H1 (cell line): ENCODE measurements at regions not wholly inside any gene's neighbourhood (a gene's known extent, or its start where the extent isn't known, plus 50 kb on each side); places are given as distances from the start of the nearest gene placed in this dataset.

Source experiments
- CTCF ChIA-PET: fragments of 300-600 bp; sonication (Branson Sonifier 250); formaldehyde crosslinking; loops from one replicate; lab custom pipeline; 2021; ENCODE audit not compliant: partially characterized antibody; lab: Charles Lee
- POLR2A ChIA-PET: fragments of 300-600 bp; sonication (Branson Sonifier 250); formaldehyde crosslinking; loops from one replicate; lab custom pipeline; 2021; ENCODE audit warnings: inconsistent platforms; ENCODE audit not compliant: partially characterized antibody; lab: Charles Lee
- DNase-seq, 2 experiments: peaks; one replicate each; pipeline versions ENCODE4 v3.0.0 to v3.0.0-alpha.2; 2010 to 2022; ENCODE audit warnings: low spot score in 2 of 2, low read depth in 1 of 2, mixed read lengths in 1 of 2
- FAIRE-seq: peaks from 2 replicates; lab custom pipeline; 2011; peaks lifted over from hg19 to GRCh38; lab: Jason Lieb, UNC
- H2AFZ ChIP-seq: 2 replicates; pipeline ENCODE4 v1.8.1; 2012; ENCODE audit warnings: low read length, inconsistent platforms
- H2AK5ac ChIP-seq: 2 replicates; pipeline ENCODE4 v1.6.1; 2013; ENCODE audit warnings: low read depth, low read length
- H2BK120ac ChIP-seq: replicated peaks from 2 replicates; pipeline ENCODE3; 2013; ENCODE audit warnings: low read depth, low read length, inconsistent platforms
- H2BK12ac ChIP-seq: 2 replicates; pipeline ENCODE4 v1.6.1; 2013; ENCODE audit warnings: low read depth, low read length
- H2BK15ac ChIP-seq: 2 replicates; pipeline ENCODE4 v1.6.1; 2013; ENCODE audit warnings: low read length
- H2BK20ac ChIP-seq: 2 replicates; pipeline ENCODE4 v1.6.1; 2013; ENCODE audit warnings: low read length
- H2BK5ac ChIP-seq: 2 replicates; pipeline ENCODE4 v1.6.1; 2013; ENCODE audit warnings: low read depth, low read length
- H3K14ac ChIP-seq: 2 replicates; pipeline ENCODE4 v1.6.1; 2013; ENCODE audit warnings: inconsistent platforms; ENCODE audit not compliant: insufficient read length
- H3K18ac ChIP-seq: 2 replicates; pipeline ENCODE4 v1.6.1; 2013; ENCODE audit warnings: low read length; ENCODE audit errors: extremely low read depth
- H3K23ac ChIP-seq: 2 replicates; pipeline ENCODE4 v1.6.1; 2013; ENCODE audit warnings: inconsistent platforms; ENCODE audit not compliant: insufficient read length
- H3K23me2 ChIP-seq: 2 replicates; pipeline ENCODE4 v1.6.1; 2013; ENCODE audit warnings: low read depth, low read length
- H3K27ac ChIP-seq: 2 replicates; pipeline ENCODE4 v1.6.1; 2011; ENCODE audit warnings: low read depth, low read length, inconsistent platforms
- H3K27me3 ChIP-seq, 4 experiments: replicated peaks in 1 of 4; 1 replicate in 1 of 4; 2 replicates in 3 of 4; pipeline versions ENCODE4 v1.6.1 to v1.8.1; 2011 to 2013; ENCODE audit warnings: low read length in 3 of 4, mild to moderate bottlenecking in 3 of 4, inconsistent platforms in 2 of 4, mixed read lengths in 2 of 4, moderate library complexity in 1 of 4; ENCODE audit not compliant: control insufficient read depth in 3 of 4, insufficient read depth in 3 of 4; ENCODE audit errors: extremely low read depth in 1 of 4
- H3K36me3 ChIP-seq, 4 experiments: 2 replicates each; pipeline versions ENCODE4 v1.6.1 to v1.8.1; 2011 to 2013; ENCODE audit warnings: mild to moderate bottlenecking in 4 of 4, low read length in 3 of 4, moderate library complexity in 2 of 4, control low read depth in 1 of 4, inconsistent platforms in 1 of 4; ENCODE audit not compliant: insufficient read depth in 4 of 4, control insufficient read depth in 2 of 4
- H3K4ac ChIP-seq: replicated peaks from 2 replicates; pipeline ENCODE3; 2013; ENCODE audit warnings: low read length, low read depth, mixed read lengths, inconsistent platforms; ENCODE audit not compliant: insufficient read length
- H3K4me1 ChIP-seq, 4 experiments: replicated peaks in 1 of 4; 1 replicate in 1 of 4; 2 replicates in 3 of 4; pipeline versions ENCODE4 v1.6.1 to v1.8.1; 2011 to 2013; ENCODE audit warnings: low read length in 3 of 4, inconsistent platforms in 2 of 4, mixed read lengths in 1 of 4; ENCODE audit not compliant: insufficient read depth in 4 of 4, control insufficient read depth in 3 of 4
- H3K4me2 ChIP-seq, 2 experiments: 2 replicates each; pipeline versions ENCODE4 v1.6.1 to v1.8.1; 2011 to 2013; ENCODE audit warnings: low read depth in 2 of 2, low read length in 2 of 2, control low read depth in 1 of 2, inconsistent platforms in 1 of 2, mild to moderate bottlenecking in 1 of 2; ENCODE audit not compliant: insufficient read depth in 1 of 2
- H3K4me3 ChIP-seq, 4 experiments: fragments of 200-600, 300-600 bp in 1 of 4; sonication (generic), shearing (Covaris generic), sonication (Bioruptor Twin) in 1 of 4; 2 replicates each; pipeline versions ENCODE4 v1.5.1 to v1.8.1; 2011 to 2016; ENCODE audit warnings: low read length in 4 of 4, low read depth in 3 of 4, control low read depth in 2 of 4, inconsistent platforms in 2 of 4, mild to moderate bottlenecking in 2 of 4, mixed read lengths in 1 of 4, moderate library complexity in 1 of 4; ENCODE audit not compliant: insufficient read depth in 2 of 4; ENCODE audit errors: extremely low read depth in 1 of 4
- H3K56ac ChIP-seq: replicated peaks from 2 replicates; pipeline ENCODE3; 2013; ENCODE audit warnings: low read depth, mild to moderate bottlenecking, mixed read lengths, low read length, inconsistent platforms; ENCODE audit not compliant: insufficient read length
- H3K79me1 ChIP-seq: 2 replicates; pipeline ENCODE4 v1.6.1; 2013; ENCODE audit warnings: low read depth, low read length, control low read depth
- H3K79me2 ChIP-seq, 2 experiments: 2 replicates each; pipeline versions ENCODE4 v1.6.1 to v1.8.1; 2012 to 2013; ENCODE audit warnings: low read length in 2 of 2, mild to moderate bottlenecking in 2 of 2, inconsistent platforms in 1 of 2; ENCODE audit not compliant: insufficient read depth in 2 of 2, control insufficient read depth in 1 of 2
- H3K9ac ChIP-seq, 4 experiments: replicated peaks in 1 of 4; 1 replicate in 1 of 4; 2 replicates in 3 of 4; pipeline versions ENCODE4 v1.6.1 to v1.8.1; 2011 to 2013; ENCODE audit warnings: low read depth in 3 of 4, low read length in 3 of 4, control low read depth in 2 of 4, mild to moderate bottlenecking in 2 of 4, moderate library complexity in 2 of 4, inconsistent platforms in 1 of 4; ENCODE audit errors: extremely low read depth in 1 of 4
- H3K9me3 ChIP-seq, 2 experiments: 2 replicates each; pipeline versions ENCODE4 v1.6.1 to v1.8.1; 2012 to 2013; ENCODE audit warnings: mild to moderate bottlenecking in 2 of 2, moderate library complexity in 2 of 2, control low read depth in 1 of 2, inconsistent platforms in 1 of 2, low read depth in 1 of 2, low read length in 1 of 2, mixed read lengths in 1 of 2; ENCODE audit not compliant: insufficient read depth in 2 of 2
- H4K20me1 ChIP-seq, 2 experiments: replicated peaks in 1 of 2; 2 replicates each; pipeline versions ENCODE3 to v1.8.1; 2011 to 2013; ENCODE audit warnings: inconsistent platforms in 2 of 2, low read length in 2 of 2, mild to moderate bottlenecking in 1 of 2; ENCODE audit not compliant: insufficient read depth in 2 of 2, control insufficient read depth in 1 of 2
- H4K5ac ChIP-seq: 2 replicates; pipeline ENCODE4 v1.6.1; 2013; ENCODE audit warnings: low read length, low read depth, mixed read lengths, inconsistent platforms; ENCODE audit not compliant: insufficient read length
- H4K8ac ChIP-seq: 2 replicates; pipeline ENCODE4 v1.8.0; 2013; ENCODE audit warnings: mild to moderate bottlenecking, moderate library complexity, low read length, inconsistent platforms; ENCODE audit not compliant: insufficient read depth; ENCODE audit errors: extremely low read depth
- H4K91ac ChIP-seq: replicated peaks from 2 replicates; pipeline ENCODE3; 2013; ENCODE audit warnings: low read length, mixed read lengths, inconsistent platforms; ENCODE audit not compliant: insufficient read length
- CHD2 ChIP-seq: IDR thresholded peaks from 2 replicates; pipeline ENCODE4 v1.6.1; 2012; ENCODE audit warnings: low read length, improper control_type of control experiment
- EGR1 ChIP-seq: IDR thresholded peaks from 2 replicates; pipeline ENCODE4 v1.6.1; 2011; ENCODE audit warnings: low read depth, low read length, borderline replicate concordance
- JUND ChIP-seq: IDR thresholded peaks from 2 replicates; pipeline ENCODE4 v1.6.1; 2011; ENCODE audit warnings: mild to moderate bottlenecking, improper control_type of control experiment, low read length
- RAD21 ChIP-seq, 2 experiments: IDR thresholded peaks in 1 of 2; conservative IDR thresholded peaks in 1 of 2; 2 replicates each; pipeline ENCODE4 v1.6.1; 2011; ENCODE audit warnings: low read depth in 2 of 2, low read length in 2 of 2, improper control_type of control experiment in 1 of 2, inconsistent platforms in 1 of 2, mild to moderate bottlenecking in 1 of 2, moderate library complexity in 1 of 2
- SRF ChIP-seq: IDR thresholded peaks from 2 replicates; pipeline ENCODE4 v1.6.1; 2011; ENCODE audit warnings: mild to moderate bottlenecking, low read depth, low read length, moderate library complexity
- TAF7 ChIP-seq: optimal IDR thresholded peaks from 2 replicates; pipeline ENCODE3; 2011; ENCODE audit warnings: low read depth, mild to moderate bottlenecking, inconsistent platforms, low read length, moderate library complexity, borderline replicate concordance
- WGBS, 2 experiments: shearing (Covaris generic) in 1 of 2; methylation state at CpG; one replicate each; pipeline versions ENCODE4 v1.1.6 to v1.1.7; 2013 to 2015; ENCODE audit warnings: low lambda C conversion rate in 2 of 2, mixed read lengths in 2 of 2, inconsistent platforms in 1 of 2, low coverage in 1 of 2, missing lambda C conversion rate in 1 of 2; ENCODE audit not compliant: insufficient replicate concordance in 2 of 2, insufficient coverage in 1 of 2, insufficient read length in 1 of 2; ENCODE audit errors: extremely low coverage in 1 of 2, missing lambda C conversion rate in 1 of 2; 5-methylcytosine and 5-hydroxymethylcytosine counted together

DNA sequence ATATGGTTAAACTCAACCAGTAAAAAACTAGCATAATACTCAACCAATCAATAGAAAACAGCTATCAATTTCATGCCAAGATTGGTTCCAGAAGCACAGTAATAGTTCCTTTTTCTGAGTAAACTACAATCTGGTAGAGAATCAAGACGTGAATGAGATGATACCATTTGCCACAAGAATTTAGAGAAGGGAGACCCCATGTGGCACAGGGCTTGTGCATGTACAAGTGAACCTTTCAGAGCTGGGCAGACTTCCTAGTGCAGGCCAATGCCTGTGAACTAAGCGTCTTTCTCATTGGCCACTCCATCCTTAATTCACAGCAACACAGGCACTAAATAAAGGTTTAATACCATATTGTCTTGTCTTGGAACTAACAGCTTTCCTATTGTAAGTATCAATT, 213.5 kb downstream of the RFPL4B start:
- no peak overlapping the region for H2BK20ac ChIP-seq
- H3K9me3 ChIP-seq, result no peaks in the 10 kb centered on the region; a peak in 1 of 4 replicates
- no peaks in the 10 kb centered on the region for H3K79me2 ChIP-seq
- no peak overlapping the region for H2BK5ac ChIP-seq
- H3K56ac ChIP-seq, result no peak overlapping the region
- H3K4me1 ChIP-seq, result peaks cover 0 to 5% (median 1%) of the 10 kb centered on the region in 4 experiments; a peak in 3 of 7 replicates
- H3K14ac ChIP-seq, result no peak overlapping the region
- TF ChIP-seq EGR1 (no peak), TAF7 (no peak), RAD21 (IDR thresholded peaks at IDR 0.05 in 1 of 2, conservative IDR thresholded peaks at IDR 0.05 in 1 of 2; ENCODE audit: low read depth in 2 of 2, low read length in 2 of 2) (peak; percentile 34 to 39; a peak in 3 of 4 replicates), SRF (no peak), JUND (no peak), CHD2 (no peak)
- ChIA-PET POLR2A (no interaction called here), CTCF (interaction anchor here (0.9 to 1.7 kb wide), 9 partner anchors 13 to 746 kb away, joined by 3 to 5 read pairs (median 3); no protein-coding TSS in a partner anchor)
- H3K27me3 ChIP-seq, result no peaks in the 10 kb centered on the region
- no peak overlapping the region for H4K5ac ChIP-seq
- no peak overlapping the region for H3K9ac ChIP-seq
- no peaks in the 10 kb centered on the region for H3K36me3 ChIP-seq
- H4K8ac ChIP-seq, result no peak overlapping the region
- 89% methylated on average over 2 of the region's 2 CpGs; no CpG with 5 or more reads in 1 of the 2 experiments for WGBS, 2 experiments
- no peak overlapping the region for H2BK15ac ChIP-seq
- H3K27ac ChIP-seq, result no peak overlapping the region
- H2BK120ac ChIP-seq, result no peak overlapping the region
- H2AFZ ChIP-seq, result no peak overlapping the region
- no peak overlapping the region for H3K23ac ChIP-seq
- H3K18ac ChIP-seq, result no peak overlapping the region
- FAIRE-seq, result peak; percentile 13
- H3K4me2 ChIP-seq, result no peak overlapping the region
- no peak overlapping the region for H4K91ac ChIP-seq
- H3K4me3 ChIP-seq, result no peak overlapping the region
- H2AK5ac ChIP-seq, result no peak overlapping the region
- no peak overlapping the region for H2BK12ac ChIP-seq
- no peaks in the 10 kb centered on the region for H4K20me1 ChIP-seq
- no peaks in the 10 kb centered on the region for H3K79me1 ChIP-seq
- no peak overlapping the region for H3K4ac ChIP-seq
- DNase-seq, result no peak
- H3K23me2 ChIP-seq, result no peaks in the 10 kb centered on the region
